Dedifferentiated amniotic fluid mesenchymal stem cell (primary cell): ENCODE measurements at regions not wholly inside any gene's neighbourhood (a gene's known extent, or its start where the extent isn't known, plus 50 kb on each side); places are given as distances from the start of the nearest gene placed in this dataset.
A peak's percentile ranks its signal among the peaks of the same experiment; 100 is the strongest.
"Not testable (repeated sequence)": the region's sequence is repeated elsewhere in the genome, so short reads cannot be mapped to it uniquely, and the experiment has no call there.

Source experiments
- DNase-seq: peaks from one replicate; pipeline ENCODE4 v3.0.0-alpha.2; 2016; ENCODE audit errors: extremely low spot score

GRCh38 chr5:15021266-15022046 is 149.9 kb upstream of the ANKH start:
- peak; percentile 73 for DNase-seq

- DNase-seq: no peak
Observed at GRCh38 chr5:15020736-15021135, 149.2 kb upstream of the ANKH start.

GRCh38 chr5:15014809-15015208 is 143.2 kb upstream of the ANKH start:
- no peak for DNase-seq

- peak; percentile 90 for DNase-seq
Observed at GRCh38 chr5:15013654-15014463, 142.3 kb upstream of the ANKH start.

- DNase-seq: no peak
Observed at GRCh38 chr5:15012061-15012460, 140.5 kb upstream of the ANKH start.

- DNase-seq: no peak
Observed at GRCh38 chr5:15010936-15011335, 139.4 kb upstream of the ANKH start.

- DNase-seq: peak; percentile 44
Observed at GRCh38 chr5:15009420-15009819, 137.8 kb upstream of the ANKH start.

GRCh38 chr5:15008921-15009320 is 137.3 kb upstream of the ANKH start:
- DNase-seq: no peak

GRCh38 chr5:15008476-15008875 is 136.9 kb upstream of the ANKH start:
- peak; percentile 97 for DNase-seq

- no peak for DNase-seq
Observed at GRCh38 chr5:15007646-15008045, 136.1 kb upstream of the ANKH start.

GRCh38 chr5:15004506-15004905 is 132.9 kb upstream of the ANKH start:
- no peak for DNase-seq

- peak; percentile 77 for DNase-seq
Observed at GRCh38 chr5:15003511-15003920, 131.9 kb upstream of the ANKH start.

GRCh38 chr5:15002791-15003190 is 131.2 kb upstream of the ANKH start:
- no peak for DNase-seq

- DNase-seq: no peak
Observed at GRCh38 chr5:15002173-15002572, 130.6 kb upstream of the ANKH start.

- DNase-seq: no peak
Observed at GRCh38 chr5:15001517-15001916, 129.9 kb upstream of the ANKH start.

- no peak for DNase-seq
Observed at GRCh38 chr5:14998491-14998890, 126.9 kb upstream of the ANKH start.

- DNase-seq: no peak
Observed at GRCh38 chr5:14996997-14997396, 125.4 kb upstream of the ANKH start.

GRCh38 chr5:14995229-14995628 is 123.7 kb upstream of the ANKH start:
- no peak for DNase-seq

GRCh38 chr5:14993459-14994133 is 122.0 kb upstream of the ANKH start:
- not testable (repeated sequence) for DNase-seq

GRCh38 chr5:14992751-14993458 is 121.3 kb upstream of the ANKH start:
- not testable (repeated sequence) for DNase-seq

- DNase-seq: no peak
Observed at GRCh38 chr5:14988223-14988622, 116.6 kb upstream of the ANKH start.

GRCh38 chr5:14986413-14986812 is 114.8 kb upstream of the ANKH start:
- no peak for DNase-seq
